Cardiac fibroblast (primary cell): ENCODE measurements at regions not wholly inside any gene's neighbourhood (a gene's known extent, or its start where the extent isn't known, plus 50 kb on each side); places are given as distances from the start of the nearest gene placed in this dataset.

ENCODE experiments used
- DNase-seq, 2 donors: peaks; one replicate each; pipeline versions ENCODE4 v3.0.0 to v3.0.0-alpha.2; 2010; ENCODE audit warnings: low read depth in 2 of 2
- H3K4me3 ChIP-seq, 2 donors: replicated peaks in 1 of 2; 1 replicate in 1 of 2; 2 replicates in 1 of 2; pipeline ENCODE4 v1.5.1; 2011; ENCODE audit warnings: low read depth in 2 of 2, low read length in 2 of 2, mild to moderate bottlenecking in 2 of 2, moderate library complexity in 1 of 2
- CTCF ChIP-seq: IDR thresholded peaks from one replicate; pipeline ENCODE4 v1.5.1; 2011; ENCODE audit warnings: low read depth, mild to moderate bottlenecking, low read length, inconsistent platforms

DNA sequence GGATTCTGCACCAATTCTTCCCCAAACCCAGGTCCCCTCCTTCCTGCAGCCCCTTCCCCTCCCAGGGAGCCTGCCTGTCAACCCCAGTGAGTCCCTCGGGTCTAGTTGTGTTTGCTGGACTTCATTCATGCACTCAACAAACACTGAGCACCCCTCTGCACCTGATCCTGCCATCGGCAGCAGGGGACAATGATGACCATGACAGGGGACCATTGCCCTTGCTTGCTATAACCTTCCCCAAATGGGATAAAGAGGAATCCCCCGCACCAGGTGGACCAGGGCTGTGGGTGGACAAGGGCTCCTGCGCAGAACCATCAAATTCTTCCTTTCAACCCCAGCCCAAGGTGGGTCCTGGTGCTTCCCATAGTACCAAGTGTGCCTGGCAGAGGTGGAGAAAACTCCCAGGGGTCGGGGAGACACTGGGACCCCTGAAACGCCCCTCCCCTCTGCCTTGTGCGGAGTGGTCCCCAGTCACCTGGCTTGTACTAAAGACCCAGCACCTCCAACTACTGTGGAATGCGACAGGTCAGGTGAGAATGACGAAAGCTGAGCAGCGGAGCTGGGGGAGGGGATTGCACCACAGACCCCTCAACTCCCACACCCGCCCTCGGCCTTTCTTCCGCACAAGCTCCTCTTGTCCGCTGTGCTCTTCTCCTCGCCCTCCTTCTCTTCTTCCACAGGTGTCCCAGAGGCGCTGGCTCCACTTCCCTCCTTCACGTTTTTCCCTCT is 119.9 kb upstream of the ZNF217 start:
- TF ChIP-seq CTCF: no peak
- DNase-seq: no peak
- H3K4me3 ChIP-seq: no peak overlapping the region

DNA sequence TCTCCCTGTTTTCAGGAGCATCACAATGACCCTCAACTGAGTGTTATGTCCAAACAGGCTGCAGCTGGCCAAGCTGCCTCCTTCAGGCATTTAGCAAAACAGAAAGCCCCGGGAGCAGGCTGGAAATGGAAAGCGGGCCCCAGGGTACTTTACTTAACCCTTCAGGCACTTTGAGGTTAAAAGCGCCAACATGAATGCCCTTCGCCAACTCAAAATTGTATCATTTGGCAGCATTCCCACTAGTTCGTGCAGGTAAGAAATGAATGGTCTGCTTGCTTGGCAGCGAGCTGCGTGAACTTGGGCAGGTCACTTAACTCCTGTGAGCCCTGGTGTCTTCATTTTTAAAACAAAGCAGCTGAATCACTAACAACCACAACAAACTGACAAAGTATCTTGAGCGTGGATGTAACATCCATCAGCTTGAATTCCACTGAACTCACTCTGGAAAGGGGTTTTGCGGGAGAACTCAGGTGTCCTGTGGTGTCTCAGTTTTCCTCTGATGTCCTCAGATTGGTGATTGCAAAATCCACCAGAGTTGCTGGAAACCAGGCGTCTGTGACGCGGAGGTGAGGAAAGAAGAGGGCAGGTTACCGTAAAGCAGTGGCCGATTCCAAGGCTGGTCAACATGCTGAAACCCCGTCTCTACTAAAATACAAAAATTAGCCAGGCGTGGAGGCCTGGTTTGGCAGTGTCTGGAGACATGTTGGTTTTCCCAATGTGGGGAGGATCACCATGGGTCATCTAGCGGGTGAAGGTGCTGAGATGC is 118.8 kb upstream of the ZNF217 start:
- DNase-seq: no peak
- TF ChIP-seq CTCF: no peak
- H3K4me3 ChIP-seq: no peak overlapping the region

DNA sequence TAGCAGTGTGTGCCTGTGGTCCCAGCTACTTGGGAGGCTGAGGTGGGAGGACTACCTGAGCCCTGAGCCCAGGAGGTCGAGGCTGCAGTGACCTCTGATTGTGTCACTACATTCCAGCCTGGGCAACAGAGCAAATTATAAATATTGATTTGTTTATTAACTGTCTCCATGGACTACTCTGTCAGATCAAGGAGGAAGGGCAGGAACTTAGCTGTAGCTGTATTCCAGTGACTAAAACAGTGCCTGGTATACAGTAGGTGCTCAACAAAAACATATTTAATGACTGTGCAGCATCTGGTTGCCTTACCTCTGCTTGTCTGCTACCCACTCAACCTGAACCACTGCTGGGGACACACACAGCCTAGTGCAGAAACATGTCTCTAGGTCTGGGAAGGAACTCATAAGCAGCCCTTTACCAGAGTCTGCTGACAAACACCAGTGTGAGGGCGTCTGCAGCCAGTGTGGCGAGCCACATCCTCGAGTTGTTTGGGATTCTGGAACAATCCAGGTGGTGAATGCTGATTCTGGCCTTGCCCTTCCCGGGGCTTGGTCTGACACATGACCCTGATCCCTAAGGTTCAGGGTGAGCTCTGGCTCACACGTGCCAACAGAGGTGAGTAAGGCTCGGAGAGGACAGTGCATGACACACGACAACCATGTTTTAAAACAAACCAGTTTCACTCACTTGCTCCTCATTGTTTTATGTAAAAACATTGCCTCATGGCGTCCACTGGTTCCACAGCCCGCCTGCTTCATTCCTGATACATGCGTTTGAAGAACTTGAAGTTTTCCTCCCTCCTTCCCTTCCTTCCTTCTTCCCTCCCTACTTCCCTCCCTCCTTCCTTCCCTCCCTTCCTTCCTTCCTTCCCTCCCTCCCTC is 117.9 kb upstream of the ZNF217 start:
- DNase-seq: no peak
- no peak overlapping the region for H3K4me3 ChIP-seq
- no peak for TF ChIP-seq CTCF

DNA sequence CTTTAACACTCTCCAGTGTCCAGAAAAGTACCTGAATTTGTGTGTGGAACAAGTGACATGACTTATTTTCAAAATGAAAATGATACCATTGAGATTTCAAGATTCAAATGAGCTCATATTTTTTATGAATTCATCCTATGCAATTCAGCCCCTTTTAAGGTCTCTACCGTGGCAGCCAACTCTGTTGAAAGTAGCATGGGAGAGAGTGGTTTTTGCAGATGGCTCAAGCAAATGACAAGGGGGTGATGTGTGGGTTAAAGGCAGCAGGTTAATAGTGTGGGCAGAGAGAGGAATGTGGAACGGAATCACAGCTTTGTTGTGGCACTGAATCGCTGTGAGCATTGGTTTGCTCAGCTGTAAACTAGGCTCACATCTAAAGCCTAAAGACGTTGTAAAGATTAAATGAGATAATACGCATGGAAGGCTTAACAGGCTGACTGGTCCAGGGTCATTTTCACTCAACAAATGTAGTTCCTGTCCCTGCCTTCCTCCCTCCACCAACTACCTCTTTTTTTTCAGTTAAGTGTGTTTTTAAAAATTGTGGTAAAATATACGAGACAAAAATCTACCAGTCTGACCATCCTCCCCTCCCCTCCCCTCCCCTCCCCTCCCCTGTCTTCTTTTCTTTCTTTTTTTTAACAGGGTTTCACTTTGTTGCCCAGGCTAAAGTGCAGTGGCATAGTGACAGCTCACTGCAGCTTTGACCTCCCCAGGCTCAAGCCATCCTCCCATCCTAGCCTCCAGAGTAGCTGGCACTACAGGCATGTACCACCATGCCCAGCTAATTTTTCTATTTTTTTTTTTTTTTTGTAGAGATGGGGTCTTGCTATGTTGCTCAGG is 114.7 kb upstream of the ZNF217 start:
- peak; percentile 22 to 27 for DNase-seq
- TF ChIP-seq CTCF: no peak
- no peak overlapping the region for H3K4me3 ChIP-seq

DNA sequence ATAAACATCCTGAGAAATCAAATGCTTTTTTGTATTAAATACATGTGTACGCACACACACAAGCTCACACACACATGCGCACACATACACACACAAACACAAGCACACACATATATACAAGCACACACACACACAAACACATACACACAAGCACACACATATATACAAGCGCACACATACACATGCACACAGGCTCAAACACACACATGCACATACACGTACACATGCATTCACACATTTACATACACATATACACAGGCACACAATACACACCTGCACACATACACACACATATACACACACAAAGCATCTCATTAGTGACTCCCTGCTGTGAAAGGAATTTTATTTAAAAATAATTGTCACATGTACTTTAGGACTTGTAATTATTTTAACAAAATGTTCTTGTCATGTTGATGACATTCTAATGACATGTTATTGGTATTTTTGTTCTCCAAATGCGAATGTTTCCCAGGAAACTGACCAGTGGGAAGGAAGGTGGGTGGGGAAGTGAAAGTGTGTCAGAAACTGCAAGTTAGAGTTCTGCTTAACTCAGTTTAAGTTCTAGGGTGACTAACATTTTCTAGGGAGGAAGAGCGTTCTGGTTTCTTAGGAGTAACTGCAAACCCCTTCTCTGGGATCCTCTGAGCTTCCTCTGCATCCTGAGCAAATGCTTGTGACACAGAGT is 113.9 kb upstream of the ZNF217 start:
- peak; percentile 32 to 46 for DNase-seq
- no peak overlapping the region for H3K4me3 ChIP-seq
- TF ChIP-seq CTCF: no peak
